WTC11 (cell line): ENCODE measurements at regions not wholly inside any gene's neighbourhood (a gene's known extent, or its start where the extent isn't known, plus 50 kb on each side); places are given as distances from the start of the nearest gene placed in this dataset.
"Not testable (repeated sequence)": the region's sequence is repeated elsewhere in the genome, so short reads cannot be mapped to it uniquely, and the experiment has no call there.

Experiments
- ATAC-seq: fragments of 200-7000 bp; cut with Tn5 transposase; 2 replicates; pipeline ENCODE4 v1.10.0; 2021; ENCODE audit warnings: mild to moderate bottlenecking, moderate library complexity
- CTCF ChIA-PET: fragments of 300-600 bp; sonication (Branson Sonifier 250); formaldehyde crosslinking; loops from one replicate; lab custom pipeline; 2021; ENCODE audit warnings: antibody characterized with exemption; lab: Charles Lee
- POLR2A ChIA-PET: fragments of 350-600 bp; sonication (Branson Sonifier 250); formaldehyde crosslinking; loops from one replicate; lab custom pipeline; 2021; ENCODE audit warnings: antibody characterized with exemption; lab: Charles Lee
- DNase-seq: peaks from one replicate; pipeline ENCODE4 v3.0.0; 2021; ENCODE audit warnings: low spot score
- H3K27ac Mint-ChIP-seq: 2 replicates; pipeline ENCODE4 v1.8.0; 2021; ENCODE audit warnings: mixed read lengths
- H3K27me3 Mint-ChIP-seq: 2 replicates; pipeline ENCODE4 v1.8.0; 2021; ENCODE audit warnings: low read depth, mild to moderate bottlenecking, moderate library complexity, mixed read lengths
- H3K36me3 Mint-ChIP-seq: 2 replicates; pipeline ENCODE4 v1.8.0; 2021; ENCODE audit warnings: mixed read lengths
- H3K4me1 Mint-ChIP-seq: 2 replicates; pipeline ENCODE4 v1.8.0; 2022; ENCODE audit warnings: mixed read lengths
- H3K4me3 Mint-ChIP-seq: 2 replicates; pipeline ENCODE4 v1.8.0; 2021; ENCODE audit warnings: mild to moderate bottlenecking, moderate library complexity, mixed read lengths
- H3K9me3 Mint-ChIP-seq: 2 replicates; pipeline ENCODE4 v1.8.0; 2021; ENCODE audit warnings: mixed read lengths
- AFF4 ChIP-seq: sonication (generic); formaldehyde crosslinking; IDR thresholded peaks from 2 replicates; pipeline ENCODE4 v1.8.1; 2023; ENCODE audit warnings: mild to moderate bottlenecking, missing genetic modification reagents, borderline replicate concordance
- AR ChIP-seq: fragments of 250-450 bp; sonication (Bioruptor Pico); IDR thresholded peaks from 2 replicates; pipeline ENCODE4 v1.9.0; 2021; ENCODE audit warnings: mild to moderate bottlenecking
- ATF3 ChIP-seq: sonication (generic); formaldehyde crosslinking; conservative IDR thresholded peaks from 2 replicates; pipeline ENCODE4 v1.8.1; 2022; ENCODE audit warnings: mild to moderate bottlenecking, missing genetic modification reagents
- CREM ChIP-seq: sonication (generic); formaldehyde crosslinking; IDR thresholded peaks from 2 replicates; pipeline ENCODE4 v1.8.1; 2022; ENCODE audit warnings: mild to moderate bottlenecking, missing genetic modification reagents, moderate library complexity
- CTCF ChIP-seq: fragments of 200-600 bp; IDR thresholded peaks from 2 replicates; pipeline ENCODE4 v1.8.0; 2022; ENCODE audit warnings: antibody characterized with exemption
- E2F4 ChIP-seq: sonication (generic); formaldehyde crosslinking; IDR thresholded peaks from 2 replicates; pipeline ENCODE4 v1.8.1; 2022; ENCODE audit warnings: low read depth, mild to moderate bottlenecking, moderate library complexity, missing genetic modification reagents, borderline replicate concordance
- FOXJ3 ChIP-seq: sonication (generic); formaldehyde crosslinking; IDR thresholded peaks from 2 replicates; pipeline ENCODE4 v1.9.0; 2021; ENCODE audit warnings: missing genetic modification reagents, mild to moderate bottlenecking, borderline replicate concordance
- FOXP1 ChIP-seq: sonication (generic); formaldehyde crosslinking; IDR thresholded peaks from 2 replicates; pipeline ENCODE4 v1.8.0; 2022; ENCODE audit warnings: missing genetic modification reagents, mild to moderate bottlenecking, moderate library complexity, borderline replicate concordance
- NFATC4 ChIP-seq: fragments of 250-450 bp; sonication (Bioruptor Pico); IDR thresholded peaks from 2 replicates; pipeline ENCODE4 v1.9.0; 2021; ENCODE audit warnings: mild to moderate bottlenecking
- NR3C1 ChIP-seq: sonication (generic); formaldehyde crosslinking; conservative IDR thresholded peaks from 2 replicates; pipeline ENCODE4 v1.8.1; 2023; ENCODE audit warnings: low read depth, mild to moderate bottlenecking, missing genetic modification reagents
- TP53 ChIP-seq: sonication (generic); formaldehyde crosslinking; IDR thresholded peaks from 2 replicates; pipeline ENCODE4 v1.8.1; 2023; ENCODE audit warnings: mild to moderate bottlenecking, missing genetic modification reagents
- ZNF317 ChIP-seq: sonication (generic); formaldehyde crosslinking; IDR thresholded peaks from 2 replicates; pipeline ENCODE4 v1.8.1; 2023; ENCODE audit warnings: low read depth, mild to moderate bottlenecking, moderate library complexity, missing genetic modification reagents, borderline replicate concordance
- ZNF416 ChIP-seq: fragments of 250-450 bp; sonication (Bioruptor Pico); IDR thresholded peaks from 2 replicates; pipeline ENCODE4 v1.9.0; 2021; ENCODE audit warnings: mild to moderate bottlenecking, inconsistent platforms
- ZNF671 ChIP-seq: fragments of 250-450 bp; sonication (Bioruptor Pico); IDR thresholded peaks from 2 replicates; pipeline ENCODE4 v1.8.0; 2021; ENCODE audit warnings: mild to moderate bottlenecking

GRCh38 chr14:48259232-48259631 lies 583.8 kb upstream of the MDGA2 start:
- DNase-seq, result not testable (repeated sequence)

GRCh38 chr14:48258703-48259102 lies 583.3 kb upstream of the MDGA2 start:
- H3K36me3 Mint-ChIP-seq, result not testable (repeated sequence)
- TF ChIP-seq AFF4, result peak; percentile 14; the same call in 1 of the 2 replicates
- TF ChIP-seq, all 79 proteins: peak for 1; not testable (repeated sequence) for 78
- H3K27me3 Mint-ChIP-seq, H3K4me3 Mint-ChIP-seq, H3K9me3 Mint-ChIP-seq, DNase-seq, ATAC-seq, POLR2A ChIA-PET, H3K27ac Mint-ChIP-seq, CTCF ChIA-PET: not testable (repeated sequence)
- peaks cover 32% of the 10 kb centered on the region for H3K4me1 Mint-ChIP-seq

More at GRCh38 chr14:48259232-48259631, 583.8 kb upstream of the MDGA2 start:
- H3K27me3 Mint-ChIP-seq, H3K36me3 Mint-ChIP-seq, POLR2A ChIA-PET, H3K4me3 Mint-ChIP-seq, CTCF ChIA-PET, ATAC-seq, H3K9me3 Mint-ChIP-seq: not testable (repeated sequence)
- 0 out of 2 replicates have a peak, but pooled peaks have one; percentile 40 for TF ChIP-seq ZNF416 (CRISPR knock-in tag)
- 0 out of 2 replicates have a peak, but pooled peaks have one; percentile 53 for TF ChIP-seq AR
- Mint-ChIP-seq H3K27ac (peak overlapping the region; percentile 97), H3K4me1 (peaks cover 28% of the 10 kb centered on the region)

- Mint-ChIP-seq H3K27ac (no peak overlapping the region; the same call in 1 of the 2 replicates), H3K4me1 (peaks cover 38% of the 10 kb centered on the region), H3K36me3 (peaks cover 32% of the 10 kb centered on the region), H3K4me3 (no peak overlapping the region; the same call in none of the 2 replicates), H3K27me3 (no peaks in the 10 kb centered on the region), H3K9me3 (peaks cover 4% of the 10 kb centered on the region)
- no peak for DNase-seq
- TF ChIP-seq CTCF (no peak), CREM (no peak), ZNF671 (CRISPR knock-in tag) (peak; percentile 76; the same call in 1 of the 2 replicates), ATF3 (CRISPR knock-in tag) (no peak), AR (peak; percentile 77; the same call in 1 of the 2 replicates), ZNF317 (CRISPR knock-in tag) (no peak), FOXP1 (CRISPR knock-in tag) (no peak), NR3C1 (no peak), E2F4 (CRISPR knock-in tag) (no peak), TP53 (CRISPR knock-in tag) (no peak), NFATC4 (CRISPR knock-in tag) (0 out of 2 replicates have a peak, but pooled peaks have one; percentile 81), FOXJ3 (CRISPR knock-in tag) (no peak)
- CTCF ChIA-PET, result no interaction called here
- POLR2A ChIA-PET, result no interaction called here
- ATAC-seq, result no peak
These were observed 577.6 kb upstream of the MDGA2 start for GRCh38 chr14:48253020-48253419.
